HG03139 (cell line): ENCODE measurements at regions not wholly inside any gene's neighbourhood (a gene's known extent, or its start where the extent isn't known, plus 50 kb on each side); places are given as distances from the start of the nearest gene placed in this dataset.
"Not testable (repeated sequence)": the region's sequence is repeated elsewhere in the genome, so short reads cannot be mapped to it uniquely, and the experiment has no call there.

Experiments used
- ATAC-seq: cut with Tn5 transposase; IDR thresholded peaks from one replicate; pipeline ENCODE4 v1.9.1; 2021; ENCODE audit not compliant: unreplicated experiment

- ATAC-seq, result no peak
Measured at GRCh38 chr4:126470862-126471261, 1156.1 kb downstream of the FAT4 start.

- no peak for ATAC-seq
Measured at GRCh38 chr4:126475730-126476129, 1157.0 kb upstream of the INTU start.

- no peak for ATAC-seq
Measured at GRCh38 chr4:126479709-126480108, 1153.0 kb upstream of the INTU start.

DNA sequence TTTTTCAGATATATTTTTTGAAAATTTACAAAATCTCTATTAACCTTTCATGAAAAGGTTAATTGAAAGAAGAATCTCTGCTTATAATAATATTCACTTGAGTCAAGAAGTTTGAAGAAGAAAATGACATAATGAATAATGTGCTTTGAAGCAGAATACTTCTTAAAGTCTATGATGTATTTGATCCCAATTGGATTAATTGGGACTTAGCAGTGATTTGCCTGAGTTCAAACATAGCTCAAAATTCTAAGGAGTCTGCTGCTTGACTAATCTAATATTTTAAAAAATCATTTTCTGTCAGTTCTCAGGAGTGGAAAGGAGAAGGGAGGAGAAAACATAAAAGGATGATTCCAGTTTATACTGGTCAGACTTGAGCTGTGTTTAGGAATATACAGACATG is 1150.4 kb upstream of the INTU start:
- ATAC-seq, result no peak

DNA sequence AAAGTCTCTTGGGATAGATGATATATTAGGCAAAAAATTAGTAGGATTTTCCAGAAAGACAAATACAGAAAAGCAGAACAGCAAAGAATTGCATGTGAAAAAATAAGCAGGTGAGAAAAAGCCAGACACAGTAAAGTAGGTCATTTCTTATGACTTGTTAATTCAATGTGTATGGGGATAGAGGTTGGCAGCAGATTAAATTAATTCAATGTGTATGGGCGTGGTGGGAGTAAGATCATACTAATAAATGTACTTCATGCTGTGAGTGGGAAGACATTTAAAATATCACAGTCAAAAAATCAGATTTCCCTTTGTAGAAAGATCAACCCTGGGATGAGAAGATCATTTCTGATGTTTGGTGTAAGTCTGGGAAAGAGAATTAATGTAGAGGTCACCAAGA is 1146.4 kb upstream of the INTU start:
- no peak for ATAC-seq

GRCh38 chr4:126489826-126490463 is 1142.8 kb upstream of the INTU start:
- no peak for ATAC-seq

DNA sequence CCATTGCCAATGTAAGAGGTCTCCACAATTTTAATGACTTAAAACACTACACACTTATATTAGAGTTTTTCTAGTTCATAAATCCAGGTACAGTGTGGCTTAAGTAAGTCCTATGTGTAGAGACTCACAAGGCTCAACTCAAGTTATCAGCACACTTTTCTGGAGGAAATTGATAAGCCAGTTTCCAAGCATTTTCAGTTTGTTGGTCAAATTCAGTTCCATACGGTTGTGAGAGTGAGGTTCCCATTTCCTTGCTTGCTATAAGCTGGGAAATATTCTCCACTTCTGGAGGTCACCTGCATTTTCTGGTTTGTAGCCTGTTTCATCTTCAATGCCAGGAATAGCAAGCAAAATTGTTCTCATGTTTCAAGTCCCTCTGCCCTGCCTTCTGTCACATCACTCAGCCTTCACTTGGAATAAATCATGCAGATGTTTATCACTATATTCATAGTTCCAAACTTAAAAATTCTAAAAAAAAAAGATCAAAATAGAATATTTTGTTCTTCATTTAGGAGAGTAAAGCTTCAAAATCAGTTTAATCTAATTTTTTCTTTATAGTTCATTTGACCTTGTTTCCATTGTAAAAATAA is 1137.5 kb upstream of the INTU start:
- no peak for ATAC-seq

GRCh38 chr4:126512979-126513378 is 1119.8 kb upstream of the INTU start:
- no peak for ATAC-seq

GRCh38 chr4:126513596-126513995 is 1119.2 kb upstream of the INTU start:
- no peak for ATAC-seq

GRCh38 chr4:126520731-126521130 is 1112.0 kb upstream of the INTU start:
- no peak for ATAC-seq

- ATAC-seq, result not testable (repeated sequence)
Measured at GRCh38 chr4:126525400-126525799, 1107.4 kb upstream of the INTU start.

DNA sequence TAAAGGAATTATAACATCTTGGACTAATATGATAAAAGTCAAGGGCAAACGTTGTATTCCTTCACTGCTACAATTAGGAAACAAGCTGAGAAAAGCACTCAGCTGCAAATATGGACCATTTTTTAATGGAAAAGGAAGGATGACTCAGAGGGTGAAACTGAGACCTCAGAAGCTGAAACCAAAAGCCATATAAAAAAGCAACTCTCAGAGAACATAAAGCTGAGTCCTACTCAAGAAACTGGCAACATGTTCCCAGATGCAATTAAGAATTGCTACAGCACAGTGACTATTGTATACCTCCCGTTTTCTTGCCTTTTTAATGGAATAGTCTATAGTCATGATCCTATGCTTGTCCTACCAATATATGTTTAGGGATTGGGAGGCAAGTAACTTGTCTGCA is 1106.4 kb upstream of the INTU start:
- no peak for ATAC-seq

- ATAC-seq, result no peak
Measured at GRCh38 chr4:126529997-126530396, 1102.8 kb upstream of the INTU start.

DNA sequence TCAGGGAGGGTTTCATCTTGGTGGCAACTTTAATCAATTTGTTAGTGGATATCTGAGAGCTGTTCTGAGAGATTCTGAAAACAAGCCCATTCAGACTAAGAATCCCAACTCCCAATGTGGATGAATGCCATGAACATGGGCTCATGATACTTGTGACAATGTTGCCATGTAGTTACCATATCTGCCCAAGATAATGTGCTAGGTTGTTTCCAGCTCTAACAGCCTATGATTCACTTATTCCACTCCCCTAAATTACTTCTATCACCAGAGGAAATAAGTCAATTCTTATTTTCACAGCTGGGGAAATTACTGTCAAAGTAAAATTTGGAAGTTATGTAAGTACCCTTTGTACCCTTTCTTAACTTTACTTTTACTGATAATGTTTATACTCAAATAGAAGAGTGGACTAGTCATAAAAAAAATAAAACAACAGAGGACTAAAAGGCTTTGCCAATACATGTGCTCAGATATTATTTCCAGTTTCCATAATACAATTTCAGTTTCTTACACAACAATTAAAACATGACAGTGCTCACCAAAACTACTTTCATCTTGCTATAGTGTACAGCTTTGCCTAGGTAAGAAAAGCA is 1101.7 kb upstream of the INTU start:
- ATAC-seq, result no peak

DNA sequence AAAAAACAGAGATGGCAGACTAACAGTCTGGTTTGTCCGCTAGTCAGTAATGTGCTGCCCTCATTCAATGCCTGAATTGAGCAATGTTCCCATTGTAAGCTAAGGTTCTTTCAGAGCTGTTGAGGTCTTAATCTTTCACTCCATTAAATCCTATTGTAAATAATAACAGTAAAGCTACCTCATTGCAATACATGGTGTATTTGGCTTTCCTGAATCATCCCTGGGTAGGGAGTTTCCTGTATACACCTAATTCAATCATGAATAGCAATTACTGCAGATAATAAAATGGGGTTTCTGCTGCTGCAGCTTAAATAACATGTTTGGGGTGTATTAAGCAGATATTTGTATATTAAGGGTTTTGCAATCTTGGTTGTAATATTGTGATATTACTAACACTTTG is 1100.2 kb upstream of the INTU start:
- ATAC-seq, result no peak

DNA sequence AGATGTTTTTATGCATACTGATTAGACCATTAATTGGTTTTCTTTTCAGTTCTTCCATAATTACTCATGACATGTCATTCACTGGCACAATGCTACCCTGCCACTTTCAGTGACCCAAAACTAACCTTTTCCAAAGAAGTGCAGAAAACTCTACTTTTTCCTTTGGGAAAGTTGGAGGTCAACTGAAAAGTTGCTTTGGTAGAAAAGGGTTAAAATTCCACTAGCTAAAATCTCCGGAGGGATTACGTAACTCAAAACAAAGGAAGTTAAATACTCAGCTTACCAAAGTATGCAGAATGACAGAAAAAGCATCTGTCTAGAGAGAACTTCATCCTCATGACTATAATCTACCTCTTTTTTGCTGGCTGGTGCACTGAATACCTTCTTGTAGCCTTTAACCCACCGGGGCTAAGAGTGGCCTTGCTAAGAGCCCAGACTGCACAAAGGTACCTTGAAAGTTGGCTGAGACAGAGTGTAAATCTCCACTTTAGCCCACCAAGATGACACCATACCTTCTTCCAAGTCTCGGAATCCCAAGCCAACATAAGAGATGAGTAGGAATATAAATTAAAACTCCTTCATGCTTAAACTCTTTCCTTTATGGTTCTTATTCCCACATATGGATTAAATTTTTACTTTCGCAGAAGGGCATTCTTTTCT is 1099.5 kb upstream of the INTU start:
- ATAC-seq, result no peak

- no peak for ATAC-seq
Measured at GRCh38 chr4:126539771-126540170, 1093.0 kb upstream of the INTU start.

- no peak for ATAC-seq
Measured at GRCh38 chr4:126541820-126542219, 1090.9 kb upstream of the INTU start.

- no peak for ATAC-seq
Measured at GRCh38 chr4:126544276-126544675, 1088.5 kb upstream of the INTU start.

DNA sequence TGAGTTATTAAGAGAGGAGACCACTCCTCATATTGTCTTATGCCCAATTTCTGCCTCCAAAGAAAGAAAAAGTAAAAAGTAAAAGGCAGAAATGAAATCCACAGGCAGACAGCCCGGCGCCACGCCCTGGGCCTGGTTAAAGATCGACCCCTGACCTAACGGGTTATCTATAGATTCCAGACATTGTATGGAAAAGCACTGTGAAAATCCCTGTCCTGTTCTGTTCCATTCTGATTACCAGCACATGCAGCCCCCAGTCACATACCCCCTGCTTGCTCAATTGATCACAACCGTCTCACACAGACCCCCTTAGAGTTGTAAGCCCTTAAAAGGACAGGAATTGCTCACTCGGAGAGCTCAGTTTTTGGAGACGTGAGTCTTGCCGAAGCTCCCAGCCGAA is 1086.6 kb upstream of the INTU start:
- not testable (repeated sequence) for ATAC-seq

DNA sequence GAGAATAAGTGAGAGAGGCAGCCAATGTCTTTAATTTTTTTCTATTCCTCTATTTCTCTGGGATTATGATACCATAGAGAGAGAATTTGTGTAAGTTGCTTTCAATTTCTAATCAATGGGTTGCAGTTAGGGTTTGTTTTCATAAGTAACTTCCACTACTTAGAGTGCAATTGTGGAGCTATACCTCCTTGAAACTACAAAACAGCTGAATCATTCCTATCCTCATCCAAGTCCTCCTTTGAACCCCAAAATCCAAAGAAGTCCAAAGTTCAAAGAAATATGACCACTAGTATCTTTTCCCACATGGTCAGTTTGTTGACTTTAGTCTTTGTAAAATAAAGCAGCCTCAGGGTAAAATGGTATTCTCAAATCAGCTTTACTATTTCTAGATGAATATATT is 1085.4 kb upstream of the INTU start:
- no peak for ATAC-seq

DNA sequence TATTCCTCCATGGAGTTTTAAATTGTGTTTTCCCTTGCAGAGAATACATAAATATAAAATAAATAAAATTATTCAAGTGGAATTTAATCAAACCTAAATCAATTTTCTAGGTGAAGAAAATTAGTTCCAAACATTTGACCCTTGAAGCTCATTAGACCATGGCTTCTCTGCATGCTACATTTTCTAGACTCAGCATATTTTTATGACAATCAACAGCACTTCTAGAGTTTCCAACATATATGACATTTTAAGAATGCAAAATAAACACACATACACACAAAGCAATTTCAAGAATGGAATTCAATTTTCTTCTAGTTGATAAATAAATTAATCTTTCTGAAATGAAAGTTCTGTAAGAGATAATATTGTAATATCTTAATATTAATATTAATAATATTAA is 1083.9 kb upstream of the INTU start:
- ATAC-seq, result no peak
